HEK293T (cell line): ENCODE measurements at regions not wholly inside any gene's neighbourhood (a gene's known extent, or its start where the extent isn't known, plus 50 kb on each side); places are given as distances from the start of the nearest gene placed in this dataset.

Experiments
- CTCF ChIA-PET: fragments of 350-600 bp; formaldehyde crosslinking; extraction: SDS; loops from one replicate; lab custom pipeline; 2021; ENCODE audit warnings: antibody characterized with exemption, inconsistent platforms; lab: Yijun Ruan, JAX
- POLR2A ChIA-PET: fragments of 350-600 bp; formaldehyde crosslinking; extraction: SDS; loops from one replicate; lab custom pipeline; 2020; ENCODE audit warnings: antibody characterized with exemption, inconsistent platforms; lab: Yijun Ruan, JAX
- DNase-seq: peaks from one replicate; pipeline ENCODE4 v3.0.0; 2012; ENCODE audit warnings: mixed read lengths; ENCODE audit errors: extremely low spot score
- ARNT ChIP-seq: fragments of 450-650 bp; IDR thresholded peaks from 2 replicates; pipeline ENCODE4 v1.6.1; 2017; ENCODE audit warnings: mild to moderate bottlenecking
- BHLHE40 ChIP-seq: fragments of 450-650 bp; IDR thresholded peaks from 2 replicates; pipeline ENCODE4 v1.6.1; 2016; ENCODE audit warnings: mild to moderate bottlenecking, moderate library complexity, borderline replicate concordance
- CTBP1 ChIP-seq: fragments of 450-650 bp; IDR thresholded peaks from 2 replicates; pipeline ENCODE4 v1.6.1; 2016; ENCODE audit warnings: borderline replicate concordance
- ELF4 ChIP-seq: fragments of 450-650 bp; IDR thresholded peaks from 2 replicates; pipeline ENCODE4 v1.6.1; 2017; ENCODE audit warnings: antibody characterized with exemption
- FOXA1 ChIP-seq: fragments of 450-650 bp; IDR thresholded peaks from 2 replicates; pipeline ENCODE4 v1.6.1; 2016; ENCODE audit warnings: mild to moderate bottlenecking
- FOXK2 ChIP-seq: fragments of 450-650 bp; IDR thresholded peaks from 2 replicates; pipeline ENCODE4 v1.6.1; 2016; ENCODE audit warnings: mild to moderate bottlenecking
- FOXM1 ChIP-seq: fragments of 450-650 bp; IDR thresholded peaks from 2 replicates; pipeline ENCODE4 v1.6.1; 2017; ENCODE audit warnings: mild to moderate bottlenecking, borderline replicate concordance
- HDGF ChIP-seq: fragments of 450-650 bp; IDR thresholded peaks from 2 replicates; pipeline ENCODE4 v1.6.1; 2017; ENCODE audit warnings: antibody characterized with exemption, borderline replicate concordance
- L3MBTL2 ChIP-seq: fragments of 450-650 bp; conservative IDR thresholded peaks from 2 replicates; pipeline ENCODE4 v1.6.1; 2016; ENCODE audit warnings: mild to moderate bottlenecking
- LEF1 ChIP-seq: fragments of 450-650 bp; IDR thresholded peaks from 2 replicates; pipeline ENCODE4 v1.6.1; 2017; ENCODE audit warnings: mild to moderate bottlenecking, borderline replicate concordance
- NFRKB ChIP-seq: fragments of 450-650 bp; IDR thresholded peaks from 2 replicates; pipeline ENCODE4 v1.6.1; 2016; ENCODE audit warnings: mild to moderate bottlenecking, moderate library complexity
- PKNOX1 ChIP-seq: fragments of 450-650 bp; IDR thresholded peaks from 2 replicates; pipeline ENCODE4 v1.6.1; 2016
- SP1 ChIP-seq: fragments of 450-650 bp; IDR thresholded peaks from 2 replicates; pipeline ENCODE4 v1.6.1; 2017
- SUZ12 ChIP-seq: fragments of 450-650 bp; IDR thresholded peaks from 2 replicates; pipeline ENCODE4 v1.6.1; 2016; ENCODE audit warnings: mild to moderate bottlenecking
- TARDBP ChIP-seq: fragments of 450-650 bp; IDR thresholded peaks from 2 replicates; pipeline ENCODE4 v1.6.1; 2016
- ZNF384 ChIP-seq: fragments of 450-650 bp; IDR thresholded peaks from 2 replicates; pipeline ENCODE4 v1.6.1; 2016

GRCh38 chr1:200496937-200497336, 87.1 kb upstream of the ZNF281 start:
- no peak for DNase-seq
- no peak for TF ChIP-seq SP1
- peak; percentile 73 for TF ChIP-seq PKNOX1
- POLR2A ChIA-PET: no interaction called here
- CTCF ChIA-PET: no interaction called here

- ChIA-PET POLR2A (no interaction called here), CTCF (no interaction called here)
- TF ChIP-seq LEF1 (no peak), FOXA1 (no peak), FOXM1 (no peak), FOXK2 (no peak), ELF4 (no peak), ARNT (no peak), TARDBP (no peak)
- no peak for DNase-seq
Observed at GRCh38 chr1:200495901-200496300, 86.1 kb upstream of the ZNF281 start.

GRCh38 chr1:200493344-200493743, 83.5 kb upstream of the ZNF281 start:
- ChIA-PET POLR2A (no interaction called here), CTCF (interaction anchor here (1.2 kb wide), 1 partner anchor 13 kb away, joined by 3 read pairs; no protein-coding TSS in a partner anchor)
- TF ChIP-seq PKNOX1: peak; percentile 89
- no peak for TF ChIP-seq FOXM1
- DNase-seq: peak; percentile 45

- ChIA-PET CTCF (interaction anchor here (0.6 to 1.5 kb wide), 2 partner anchors 65 to 215 kb away, joined by 6 to 9 read pairs; no protein-coding TSS in a partner anchor), POLR2A (interaction anchor here (1.3 to 1.6 kb wide), 2 partner anchors 15 to 81 kb away, joined by 3 to 5 read pairs; partner anchors contain the start of gene ZNF281)
- no peak for DNase-seq
- no peak for TF ChIP-seq LEF1
- peak; percentile 69; the same call in 1 of the 2 replicates for TF ChIP-seq FOXA1
- TF ChIP-seq SP1: no peak
- TF ChIP-seq FOXK2: no peak
- TF ChIP-seq BHLHE40: no peak
- TF ChIP-seq NFRKB: no peak
- no peak for TF ChIP-seq ARNT
- peak; percentile 76; the same call in 1 of the 2 replicates for TF ChIP-seq CTBP1
- peak; percentile 92 for TF ChIP-seq PKNOX1
- no peak for TF ChIP-seq TARDBP
- no peak for TF ChIP-seq FOXM1
- no peak for TF ChIP-seq ELF4
- no peak; the same call in 1 of the 2 replicates for TF ChIP-seq L3MBTL2
- peak; percentile 61 for TF ChIP-seq ZNF384
- TF ChIP-seq SUZ12: no peak
- no peak for TF ChIP-seq HDGF
Observed at GRCh38 chr1:200491103-200491502, 81.3 kb upstream of the ZNF281 start.

GRCh38 chr1:200490183-200490582, 80.3 kb upstream of the ZNF281 start:
- DNase-seq: no peak
- POLR2A ChIA-PET: interaction anchor here (1.6 kb wide), 1 partner anchor 16 kb away, joined by 5 read pairs; no protein-coding TSS in a partner anchor
- CTCF ChIA-PET: interaction anchor here (0.6 to 1.5 kb wide), 6 partner anchors 17 to 272 kb away, joined by 3 to 8 read pairs (median 4); no protein-coding TSS in a partner anchor
- no peak for TF ChIP-seq LEF1
- peak; percentile 72 for TF ChIP-seq PKNOX1

- peak; percentile 73 for DNase-seq
- ChIA-PET POLR2A (no interaction called here), CTCF (no interaction called here)
- 0 out of 2 replicates have a peak, but pooled peaks have one; percentile 12 for TF ChIP-seq ZNF384
- no peak for TF ChIP-seq BHLHE40
Observed at GRCh38 chr1:200488375-200489165, 78.7 kb upstream of the ZNF281 start.
